H54 (cell line): ENCODE measurements at regions not wholly inside any gene's neighbourhood (a gene's known extent, or its start where the extent isn't known, plus 50 kb on each side); places are given as distances from the start of the nearest gene placed in this dataset.
"Not testable (repeated sequence)": the region's sequence is repeated elsewhere in the genome, so short reads cannot be mapped to it uniquely, and the experiment has no call there.

Experiments used
- DNase-seq: peaks from one replicate; pipeline ENCODE4 v3.0.0; 2011; ENCODE audit warnings: low spot score, mixed read lengths; ENCODE audit not compliant: insufficient read length
- FAIRE-seq: peaks from 3 replicates; lab custom pipeline; 2011; peaks lifted over from hg19 to GRCh38; lab: Jason Lieb, UNC
- POLR2A ChIP-seq: IDR thresholded peaks from 2 replicates; pipeline ENCODE4 v1.6.1; 2011; ENCODE audit warnings: low read depth, mild to moderate bottlenecking, low read length

- TF ChIP-seq POLR2A, result no peak
Measured at GRCh38 chr16:19980632-19981265, 92.9 kb downstream of the GPR139 start.

DNA sequence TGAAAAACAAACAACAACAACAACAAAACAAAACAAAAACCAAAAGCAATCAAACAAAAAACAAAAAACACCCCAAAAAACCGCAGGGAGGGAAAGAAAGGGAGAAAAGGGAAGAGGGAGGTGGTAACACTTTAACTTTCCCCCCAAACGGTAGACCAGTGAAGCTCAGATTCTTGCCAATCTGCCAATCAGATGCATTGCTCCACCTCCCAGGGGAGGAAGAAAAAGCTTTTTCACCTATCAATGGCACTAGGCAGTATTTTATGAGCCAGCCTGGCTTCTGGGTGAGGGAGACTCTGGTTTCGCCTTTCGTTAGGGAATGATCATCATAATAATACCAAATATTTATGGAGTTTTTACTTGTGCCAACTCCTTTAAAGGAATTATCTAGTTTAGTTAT is 94.1 kb downstream of the GPR139 start:
- FAIRE-seq, result no peak
- no peak for TF ChIP-seq POLR2A
- no peak for DNase-seq

More at GRCh38 chr16:19980632-19981265, 92.9 kb downstream of the GPR139 start:
- FAIRE-seq, result peak; percentile 30
- DNase-seq, result peak; percentile 25

DNA sequence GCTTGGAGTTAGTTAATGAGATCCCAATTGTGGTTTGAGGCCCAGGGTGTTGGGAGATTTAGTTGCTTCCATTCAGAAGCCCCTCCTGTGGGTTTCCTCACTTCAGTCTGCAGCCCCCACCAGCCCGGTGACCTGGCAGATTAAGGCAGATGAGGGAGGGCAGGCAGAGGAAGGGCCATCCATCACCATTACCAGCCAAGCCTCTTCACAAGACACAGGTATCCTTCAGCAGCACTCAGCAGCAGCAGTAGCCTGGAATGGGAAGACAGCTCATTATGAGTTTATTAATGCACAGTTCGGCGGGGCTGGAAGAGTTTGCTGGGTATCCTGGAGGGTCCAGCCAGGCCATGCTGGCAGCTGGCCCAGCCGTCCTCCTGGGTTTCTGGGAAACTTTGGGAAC is 90.0 kb upstream of the GPRC5B start:
- DNase-seq (no peak), FAIRE-seq (no peak)
- no peak for TF ChIP-seq POLR2A

DNA sequence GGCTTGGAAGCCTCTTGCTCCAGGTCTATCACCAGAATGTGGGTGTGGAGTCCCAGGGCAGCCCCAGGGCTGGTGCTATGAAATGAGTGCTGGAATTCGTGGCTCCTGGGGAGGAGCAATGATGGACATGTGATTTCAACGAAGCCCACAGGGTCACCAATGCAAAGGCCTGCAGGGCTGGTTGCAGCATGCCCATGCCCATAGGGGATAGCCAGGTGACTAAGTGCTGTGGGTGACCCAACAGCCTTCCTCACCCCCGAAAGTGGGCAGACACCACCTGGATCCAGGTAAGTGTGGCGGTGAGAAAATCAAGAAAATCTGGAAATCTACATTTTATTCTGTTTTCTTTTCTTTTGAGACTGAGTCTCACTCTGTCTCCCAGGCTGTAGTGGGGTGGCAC is 87.5 kb upstream of the GPRC5B start:
- no peak for FAIRE-seq
- no peak for TF ChIP-seq POLR2A

DNA sequence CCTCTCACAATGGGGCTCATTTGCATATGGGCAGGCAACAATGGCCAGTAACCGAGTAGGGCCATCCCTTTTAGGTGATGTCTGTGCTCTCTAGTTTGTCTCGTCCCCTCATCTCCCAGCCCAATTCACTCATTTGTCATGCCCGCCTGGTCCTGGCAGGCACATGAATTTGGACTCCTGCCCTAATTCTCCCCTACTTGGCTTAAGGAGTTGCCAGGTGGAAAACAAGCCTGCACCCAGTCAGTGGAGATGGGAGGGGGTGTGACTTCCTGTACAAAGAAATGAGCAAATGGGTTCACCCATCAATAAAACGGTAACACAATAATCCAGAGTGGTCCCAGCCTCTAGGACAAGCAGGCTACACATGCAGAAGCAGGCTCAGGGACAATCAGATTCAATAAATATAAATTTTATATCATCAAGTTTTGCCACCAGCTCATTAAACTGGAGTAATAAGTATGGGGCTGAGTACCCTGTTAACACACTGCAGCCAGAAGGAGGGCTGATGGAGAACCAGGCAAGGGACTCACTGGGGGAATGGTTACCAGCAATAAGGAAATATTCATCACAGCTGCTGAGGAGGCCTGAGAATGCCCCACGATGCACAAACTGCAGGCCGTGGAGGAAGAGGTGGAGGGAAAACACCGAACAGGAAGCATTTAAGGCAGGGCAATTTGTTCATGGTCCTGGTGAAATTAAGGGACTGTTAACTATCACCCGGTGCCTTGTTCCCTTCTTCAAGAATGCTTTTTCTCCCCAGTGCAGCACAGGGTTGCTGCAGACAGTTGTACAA is 84.4 kb upstream of the GPRC5B start:
- no peak for TF ChIP-seq POLR2A
- DNase-seq (no peak), FAIRE-seq (no peak)

More for the DNA sequence above, 87.5 kb upstream of the GPRC5B start:
- no peak for DNase-seq

- FAIRE-seq (no peak), DNase-seq (no peak)
- no peak for TF ChIP-seq POLR2A
Measured at GRCh38 chr16:19967963-19968362, 83.3 kb upstream of the GPRC5B start.

GRCh38 chr16:19967561-19967960 is 82.9 kb upstream of the GPRC5B start:
- no peak for FAIRE-seq
- DNase-seq, result no peak
- TF ChIP-seq POLR2A, result no peak

- no peak for DNase-seq
- no peak for FAIRE-seq
- no peak for TF ChIP-seq POLR2A
Measured at GRCh38 chr16:19963301-19963700, 78.7 kb upstream of the GPRC5B start.

DNA sequence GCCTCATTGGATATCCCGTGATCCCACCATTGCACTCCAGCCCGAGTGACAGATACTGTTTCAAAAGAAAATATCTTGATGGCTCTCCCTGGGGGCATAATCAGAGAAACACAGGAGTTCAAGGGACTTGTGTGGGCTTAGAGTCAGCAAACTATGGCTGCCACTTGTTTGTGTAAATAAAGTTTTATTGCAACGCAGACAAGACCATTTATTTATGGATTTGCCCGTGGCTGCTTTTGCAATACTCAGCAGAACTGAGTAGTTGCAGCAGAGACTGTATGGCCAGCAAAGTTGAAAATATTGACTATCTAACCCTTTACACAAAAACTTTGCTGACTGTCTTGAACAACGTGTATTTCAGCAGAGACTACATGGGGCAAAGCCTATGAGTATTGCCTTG is 75.5 kb upstream of the GPRC5B start:
- no peak for DNase-seq
- FAIRE-seq, result no peak
- TF ChIP-seq POLR2A, result no peak

DNA sequence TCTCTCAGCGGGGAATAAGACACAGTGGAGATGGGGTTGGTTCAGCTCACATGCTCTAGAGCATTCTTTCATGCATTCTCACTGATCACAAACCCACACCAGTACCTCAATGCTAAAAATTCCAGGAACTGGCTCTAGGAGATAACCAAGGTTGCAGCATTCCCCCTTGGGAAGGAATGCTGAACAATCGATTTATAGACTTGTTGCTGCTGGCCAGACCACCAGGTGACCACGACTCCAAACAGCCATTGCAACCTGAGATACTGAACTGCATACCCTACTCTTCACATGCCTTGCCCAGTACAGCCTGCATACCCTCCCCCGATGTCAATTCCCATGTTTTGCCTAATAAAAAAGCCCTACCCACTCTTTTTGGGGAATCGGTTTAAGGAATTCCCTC is 75.1 kb upstream of the GPRC5B start:
- DNase-seq (no peak), FAIRE-seq (no peak)
- TF ChIP-seq POLR2A, result no peak

DNA sequence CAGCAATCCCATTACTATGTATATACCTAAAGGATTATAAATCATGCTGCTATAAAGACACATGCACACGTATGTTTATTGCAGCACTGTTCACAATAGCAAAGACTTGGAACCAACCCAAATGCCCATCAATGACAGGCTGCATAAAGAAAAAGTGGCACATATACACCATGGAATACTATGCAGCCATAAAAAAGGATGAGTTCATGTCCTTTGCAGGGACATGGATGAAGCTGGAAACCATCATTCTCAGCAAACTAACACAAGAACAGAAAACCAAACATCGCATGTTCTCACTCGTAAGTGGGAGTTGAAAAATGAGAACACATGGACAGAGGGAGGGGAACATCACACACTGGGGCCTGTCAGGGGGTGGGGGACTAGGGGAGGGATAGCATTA is 71.2 kb upstream of the GPRC5B start:
- FAIRE-seq, DNase-seq: not testable (repeated sequence)

DNA sequence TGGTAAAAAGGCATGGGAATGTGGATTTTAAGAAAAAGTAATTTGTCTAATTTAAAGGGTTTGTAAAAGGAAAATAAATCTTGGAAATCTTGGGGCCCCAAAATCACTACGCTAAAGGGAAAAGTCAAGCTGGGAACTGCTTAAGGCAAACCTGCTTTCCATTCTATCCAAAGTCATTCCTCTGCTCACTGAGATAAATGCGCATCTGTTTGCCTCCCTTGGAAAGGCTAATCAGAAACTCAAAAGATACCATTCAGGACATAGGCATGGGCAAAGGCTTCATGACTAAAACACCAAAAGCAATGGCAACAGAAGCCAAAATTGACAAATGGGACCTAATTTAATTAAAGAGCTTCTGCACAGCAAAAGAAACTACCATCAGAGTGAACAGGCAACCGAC is 70.4 kb upstream of the GPRC5B start:
- FAIRE-seq, result not testable (repeated sequence)

DNA sequence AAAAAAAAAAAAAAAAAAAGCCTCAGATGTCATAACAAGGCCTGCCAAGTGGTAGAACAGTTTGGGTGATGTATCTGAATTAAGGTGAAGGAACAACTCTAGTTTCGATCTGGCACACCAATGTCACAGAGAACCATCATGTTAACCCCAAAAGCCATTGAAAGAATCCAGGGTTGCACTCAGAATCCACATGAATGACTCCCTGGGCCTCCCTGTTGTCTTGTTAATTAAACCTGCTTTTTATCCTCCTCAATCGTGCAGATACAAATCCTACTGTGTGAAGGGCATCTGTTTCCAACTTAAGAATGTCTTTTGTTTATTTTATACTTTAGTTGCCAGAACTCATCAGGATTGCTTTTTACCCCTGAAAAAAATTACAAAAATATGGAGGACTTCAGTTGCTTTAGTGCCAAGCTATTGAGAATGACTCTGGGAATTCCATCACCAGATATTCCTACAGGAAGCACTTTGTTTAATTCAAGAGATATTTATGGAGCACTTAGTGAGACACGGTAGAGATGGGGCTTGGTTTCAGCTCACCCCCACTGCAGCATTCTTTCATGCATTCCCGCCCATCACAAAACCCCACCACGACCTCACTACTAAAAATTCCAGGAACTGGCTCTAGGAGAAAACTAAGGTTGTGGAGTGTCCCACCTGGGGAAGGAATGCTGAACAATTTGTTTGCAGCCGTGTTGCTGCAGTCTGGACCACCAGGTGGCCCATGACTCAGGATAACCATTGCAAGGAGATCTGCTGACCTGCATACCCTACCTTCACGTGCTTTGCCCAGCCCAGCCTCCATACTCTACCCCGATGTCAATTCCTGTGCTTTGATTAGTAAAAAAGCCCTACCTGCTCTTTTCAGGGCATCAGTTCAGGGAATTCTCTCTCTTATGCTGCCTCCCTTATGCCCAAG is 63.8 kb upstream of the GPRC5B start:
- DNase-seq (no peak), FAIRE-seq (no peak)
- no peak for TF ChIP-seq POLR2A

More for the DNA sequence above, 70.4 kb upstream of the GPRC5B start:
- not testable (repeated sequence) for DNase-seq

DNA sequence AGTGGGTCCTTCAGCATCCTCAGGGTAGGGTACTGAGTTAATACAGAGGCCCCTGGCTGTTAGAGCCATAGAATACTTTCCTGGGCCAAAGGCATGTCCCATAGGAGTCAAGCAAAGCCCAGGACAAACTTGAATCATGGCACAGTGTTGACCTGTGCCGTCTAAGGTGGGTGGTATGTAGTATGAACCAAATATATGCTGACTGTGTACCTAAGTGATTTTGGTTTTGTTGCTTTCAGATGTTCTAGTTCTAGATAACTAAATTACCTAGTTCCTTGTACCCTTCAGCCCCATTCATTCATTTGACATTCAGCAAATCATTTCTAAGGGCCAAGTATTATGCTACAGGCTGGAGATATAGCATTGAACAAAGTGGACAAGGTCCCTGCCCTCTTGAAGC is 61.3 kb upstream of the GPRC5B start:
- FAIRE-seq (no peak), DNase-seq (no peak)
- no peak for TF ChIP-seq POLR2A
